Activated CD8-positive, alpha-beta T cell treated with anti-CD3 and anti-CD28 coated beads for 36 hours (primary cell): ENCODE measurements at regions not wholly inside any gene's neighbourhood (a gene's known extent, or its start where the extent isn't known, plus 50 kb on each side); places are given as distances from the start of the nearest gene placed in this dataset.

Source experiments
- ATAC-seq: fragments of 200-7000 bp; cut with Tn5 transposase; one replicate; pipeline ENCODE4 v1.10.0; 2021; ENCODE audit warnings: mild to moderate bottlenecking, moderate library complexity
- CTCF ChIA-PET: fragments of 350-600 bp; sonication (Branson Sonifier 250); formaldehyde crosslinking; loops from one replicate; lab custom pipeline; 2021; ENCODE audit warnings: antibody characterized with exemption; lab: Charles Lee
- POLR2A ChIA-PET: fragments of 350-600 bp; sonication (Branson Sonifier 250); formaldehyde crosslinking; loops from one replicate; lab custom pipeline; 2021; ENCODE audit warnings: antibody characterized with exemption; lab: Charles Lee
- DNase-seq: peaks from one replicate; pipeline ENCODE4 v3.0.0-alpha.2; 2020
- H3K27ac Mint-ChIP-seq: one replicate; pipeline ENCODE4 v1.8.0; 2021; ENCODE audit warnings: mild to moderate bottlenecking, mixed read lengths
- H3K27me3 Mint-ChIP-seq: one replicate; pipeline ENCODE4 v1.8.0; 2021; ENCODE audit warnings: mixed read lengths
- H3K36me3 Mint-ChIP-seq: one replicate; pipeline ENCODE4 v1.8.0; 2021; ENCODE audit warnings: low read depth, mixed read lengths
- H3K4me1 Mint-ChIP-seq: one replicate; pipeline ENCODE4 v1.8.0; 2021; ENCODE audit warnings: low read depth, mixed read lengths
- H3K4me3 Mint-ChIP-seq: one replicate; pipeline ENCODE4 v1.8.0; 2021; ENCODE audit warnings: mild to moderate bottlenecking, moderate library complexity, mixed read lengths
- H3K9me3 Mint-ChIP-seq: one replicate; pipeline ENCODE4 v1.8.0; 2021; ENCODE audit warnings: mixed read lengths
- intact Hi-C: fragments of 100-400 bp; cut with micrococcal nuclease; formaldehyde crosslinking; loops from one replicate; pipeline ENCODE4 v1.10.0; 2022
- TF ChIP-seq, protein P1 (sequence below): fragments of 200-600 bp; IDR thresholded peaks from one replicate; pipeline ENCODE4 v1.8.0; 2022; ENCODE audit warnings: antibody characterized with exemption, mild to moderate bottlenecking

DNA sequence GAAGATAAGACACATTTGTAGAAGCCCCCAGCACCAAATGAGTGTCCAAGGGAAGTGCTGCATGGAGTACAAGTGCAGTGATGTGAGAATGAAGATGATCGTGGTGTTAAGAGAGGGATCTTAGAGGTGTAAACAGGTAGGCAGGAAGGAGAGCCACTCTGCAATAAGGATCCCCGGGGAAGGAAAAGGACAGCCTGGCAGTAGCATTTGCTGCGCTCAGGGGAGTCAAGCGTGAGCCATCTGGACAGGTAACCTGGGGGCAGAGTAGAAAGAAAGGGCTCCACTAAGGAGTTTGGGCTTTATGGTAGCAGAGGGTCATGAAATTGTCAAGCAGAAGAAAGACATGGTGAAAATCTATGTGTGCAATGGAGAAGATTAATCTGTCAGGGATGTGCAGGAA is 587.2 kb downstream of the BUD13 start:
- Mint-ChIP-seq H3K4me3 (no peak overlapping the region), H3K36me3 (no peaks in the 10 kb centered on the region), H3K4me1 (no peaks in the 10 kb centered on the region), H3K9me3 (no peaks in the 10 kb centered on the region), H3K27ac (no peak overlapping the region), H3K27me3 (no peaks in the 10 kb centered on the region)
- intact Hi-C loops, result no loop called here
- TF ChIP-seq, protein P1, sequence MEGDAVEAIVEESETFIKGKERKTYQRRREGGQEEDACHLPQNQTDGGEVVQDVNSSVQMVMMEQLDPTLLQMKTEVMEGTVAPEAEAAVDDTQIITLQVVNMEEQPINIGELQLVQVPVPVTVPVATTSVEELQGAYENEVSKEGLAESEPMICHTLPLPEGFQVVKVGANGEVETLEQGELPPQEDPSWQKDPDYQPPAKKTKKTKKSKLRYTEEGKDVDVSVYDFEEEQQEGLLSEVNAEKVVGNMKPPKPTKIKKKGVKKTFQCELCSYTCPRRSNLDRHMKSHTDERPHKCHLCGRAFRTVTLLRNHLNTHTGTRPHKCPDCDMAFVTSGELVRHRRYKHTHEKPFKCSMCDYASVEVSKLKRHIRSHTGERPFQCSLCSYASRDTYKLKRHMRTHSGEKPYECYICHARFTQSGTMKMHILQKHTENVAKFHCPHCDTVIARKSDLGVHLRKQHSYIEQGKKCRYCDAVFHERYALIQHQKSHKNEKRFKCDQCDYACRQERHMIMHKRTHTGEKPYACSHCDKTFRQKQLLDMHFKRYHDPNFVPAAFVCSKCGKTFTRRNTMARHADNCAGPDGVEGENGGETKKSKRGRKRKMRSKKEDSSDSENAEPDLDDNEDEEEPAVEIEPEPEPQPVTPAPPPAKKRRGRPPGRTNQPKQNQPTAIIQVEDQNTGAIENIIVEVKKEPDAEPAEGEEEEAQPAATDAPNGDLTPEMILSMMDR, result no peak
- CTCF ChIA-PET, result no interaction called here
- ATAC-seq, result no peak
- POLR2A ChIA-PET, result no interaction called here
- DNase-seq, result no peak

DNA sequence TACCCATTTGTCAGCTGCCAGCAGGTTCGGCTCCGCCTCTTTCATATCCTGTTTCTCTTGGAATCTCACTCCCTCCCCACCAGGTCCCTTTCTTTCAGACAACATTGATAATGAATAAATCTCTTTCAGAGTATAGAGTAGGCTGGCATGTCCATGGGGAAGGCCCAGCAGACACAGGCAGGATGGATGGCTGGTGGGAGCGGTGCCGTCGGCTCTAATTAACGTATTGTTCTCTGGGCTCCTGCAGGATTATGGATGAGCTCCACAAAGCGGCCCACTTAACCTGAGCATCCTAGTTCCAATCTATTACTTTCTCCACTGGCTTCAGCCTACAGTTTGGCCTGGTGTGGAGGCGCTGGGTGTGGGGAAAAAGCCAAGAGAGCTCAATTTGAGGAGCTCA is 588.0 kb downstream of the BUD13 start:
- no peaks in the 10 kb centered on the region for H3K4me1 Mint-ChIP-seq
- no peaks in the 10 kb centered on the region for H3K36me3 Mint-ChIP-seq
- intact Hi-C loops, result no loop called here
- ATAC-seq (no peak), DNase-seq (no peak)
- no peaks in the 10 kb centered on the region for H3K27me3 Mint-ChIP-seq
- TF ChIP-seq, protein P1, result no peak
- no peak overlapping the region for H3K4me3 Mint-ChIP-seq
- no peaks in the 10 kb centered on the region for H3K9me3 Mint-ChIP-seq
- H3K27ac Mint-ChIP-seq, result no peak overlapping the region
- ChIA-PET POLR2A (interaction anchor here (0.6 to 0.7 kb wide), 2 partner anchors 9 to 15 kb away, joined by 3 read pairs; no protein-coding TSS in a partner anchor), CTCF (no interaction called here)

DNA sequence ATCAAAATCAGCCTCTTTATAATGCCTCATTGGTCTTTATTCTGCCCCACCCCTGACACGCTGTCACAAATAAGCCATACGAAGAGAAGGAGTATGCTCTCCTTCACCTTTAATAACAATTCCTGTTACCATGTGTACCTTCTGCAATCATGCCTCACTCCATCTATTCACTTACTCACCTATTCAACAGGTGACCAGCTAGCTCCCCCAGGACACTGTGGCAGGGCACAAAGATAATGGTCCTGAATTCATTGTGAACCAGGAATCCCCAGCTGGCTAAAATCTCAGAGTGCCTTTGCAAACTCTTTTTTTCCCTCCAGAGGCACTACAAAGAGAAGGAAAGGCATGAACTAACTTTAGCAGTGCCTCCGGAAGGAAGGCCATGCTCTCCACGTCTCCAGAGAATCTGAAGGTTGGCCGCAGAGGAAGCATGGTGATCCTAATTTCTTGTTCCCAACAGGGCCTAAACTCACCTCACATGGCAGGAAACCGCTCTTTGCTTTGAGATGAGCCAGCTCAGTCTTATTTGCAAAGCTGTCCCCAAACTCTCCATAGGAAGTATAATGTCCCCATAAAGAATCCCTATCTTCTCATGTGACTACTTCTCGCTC is 590.3 kb downstream of the BUD13 start:
- Mint-ChIP-seq H3K4me1 (no peaks in the 10 kb centered on the region), H3K27me3 (no peaks in the 10 kb centered on the region), H3K36me3 (no peaks in the 10 kb centered on the region), H3K9me3 (no peaks in the 10 kb centered on the region), H3K27ac (no peak overlapping the region), H3K4me3 (no peak overlapping the region)
- TF ChIP-seq, protein P1, result no peak
- no peak for ATAC-seq
- intact Hi-C loops, result no loop called here
- ChIA-PET CTCF (no interaction called here), POLR2A (no interaction called here)
- DNase-seq, result no peak

DNA sequence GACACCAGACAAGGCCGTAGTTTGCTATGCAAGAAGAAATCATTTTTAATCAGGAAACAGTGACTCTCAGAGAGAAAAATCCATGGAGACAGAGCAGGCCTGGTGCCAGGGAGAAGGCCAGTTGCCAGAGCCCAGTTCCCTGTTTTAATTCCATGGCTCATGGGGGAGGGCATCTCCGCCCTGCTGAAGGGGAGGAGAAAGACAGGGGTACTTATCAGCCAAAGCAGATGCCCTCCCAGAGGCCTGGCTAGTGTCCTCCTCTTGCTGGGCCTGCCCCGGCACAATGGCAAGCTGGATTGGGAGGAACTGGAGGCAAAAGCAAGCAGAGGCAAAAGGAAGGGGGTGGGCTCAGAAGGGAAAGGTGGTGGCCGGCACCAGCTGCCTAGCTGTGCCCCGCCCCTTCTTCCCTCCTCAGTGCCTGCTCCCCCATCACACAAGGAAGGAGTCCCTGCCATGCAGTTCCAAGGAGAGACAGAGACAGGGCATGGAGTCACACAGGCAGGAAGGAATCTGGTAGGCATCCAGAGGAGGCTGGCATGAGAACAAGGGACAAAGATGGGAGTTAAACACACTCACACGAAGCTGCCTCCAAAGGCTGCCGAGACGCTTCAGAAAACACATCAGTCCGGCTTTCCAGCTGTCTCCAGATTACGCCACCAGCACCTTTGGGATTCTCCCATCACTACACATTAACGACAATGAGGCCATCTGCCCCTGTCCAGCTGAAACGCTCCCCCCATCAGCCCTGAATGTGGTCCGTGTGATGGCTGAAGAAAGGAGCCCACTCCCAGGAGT is 591.8 kb downstream of the BUD13 start:
- Mint-ChIP-seq H3K36me3 (no peaks in the 10 kb centered on the region), H3K27me3 (no peaks in the 10 kb centered on the region), H3K4me1 (no peaks in the 10 kb centered on the region), H3K4me3 (no peak overlapping the region), H3K9me3 (no peaks in the 10 kb centered on the region), H3K27ac (no peak overlapping the region)
- ChIA-PET CTCF (no interaction called here), POLR2A (no interaction called here)
- DNase-seq (no peak), ATAC-seq (no peak)
- intact Hi-C loops, result no loop called here
- TF ChIP-seq, protein P1, result no peak

DNA sequence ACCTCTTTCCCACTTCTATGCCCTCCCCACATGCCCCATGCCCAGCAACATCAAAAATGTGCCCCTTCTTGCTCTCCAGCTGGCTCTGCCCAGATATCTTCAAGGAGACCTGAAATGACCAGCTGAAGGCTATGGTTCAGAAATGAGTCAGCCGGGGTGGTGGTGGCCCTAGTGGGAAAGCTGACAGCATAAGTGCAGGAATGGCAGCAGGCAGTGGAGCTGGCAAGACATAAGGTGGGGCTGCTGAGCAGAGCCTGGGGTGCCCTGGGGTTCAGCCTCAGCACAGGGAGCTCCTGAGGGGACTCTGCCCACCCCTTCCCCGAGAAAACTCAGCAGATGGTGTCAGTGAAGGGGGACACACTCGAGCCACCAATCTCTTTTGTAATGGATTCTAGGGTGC is 593.4 kb downstream of the BUD13 start:
- ChIA-PET POLR2A (no interaction called here), CTCF (no interaction called here)
- no peak overlapping the region for H3K27ac Mint-ChIP-seq
- H3K4me3 Mint-ChIP-seq, result no peak overlapping the region
- no peaks in the 10 kb centered on the region for H3K4me1 Mint-ChIP-seq
- H3K36me3 Mint-ChIP-seq, result no peaks in the 10 kb centered on the region
- ATAC-seq (no peak), DNase-seq (no peak)
- H3K27me3 Mint-ChIP-seq, result peaks cover 2% of the 10 kb centered on the region
- no peaks in the 10 kb centered on the region for H3K9me3 Mint-ChIP-seq
- TF ChIP-seq, protein P1, result no peak
- intact Hi-C loops, result no loop called here
